Activated naive CD8-positive, alpha-beta T cell treated with anti-CD3 and anti-CD28 coated beads for 36 hours (primary cell): ENCODE measurements at regions not wholly inside any gene's neighbourhood (a gene's known extent, or its start where the extent isn't known, plus 50 kb on each side); places are given as distances from the start of the nearest gene placed in this dataset.

ENCODE experiments used
- DNase-seq: peaks from one replicate; pipeline ENCODE4 v3.0.0; 2021
- H3K27ac Mint-ChIP-seq: one replicate; pipeline ENCODE4 v1.8.0; 2022; ENCODE audit warnings: mild to moderate bottlenecking, moderate library complexity, mixed read lengths
- H3K27me3 Mint-ChIP-seq: one replicate; pipeline ENCODE4 v1.8.0; 2022; ENCODE audit warnings: mild to moderate bottlenecking, mixed read lengths
- H3K36me3 Mint-ChIP-seq: one replicate; pipeline ENCODE4 v1.8.0; 2021; ENCODE audit warnings: mild to moderate bottlenecking, mixed read lengths
- H3K4me1 Mint-ChIP-seq: one replicate; pipeline ENCODE4 v1.8.0; 2021; ENCODE audit warnings: mixed read lengths
- H3K4me3 Mint-ChIP-seq: one replicate; pipeline ENCODE4 v1.8.0; 2022; ENCODE audit warnings: mild to moderate bottlenecking, moderate library complexity, mixed read lengths
- H3K9me3 Mint-ChIP-seq: one replicate; pipeline ENCODE4 v1.8.0; 2022; ENCODE audit warnings: mixed read lengths

GRCh38 chr13:39249982-39250381 is 211.7 kb downstream of the NHLRC3 start:
- no peaks in the 10 kb centered on the region for H3K36me3 Mint-ChIP-seq
- H3K4me3 Mint-ChIP-seq, result no peak overlapping the region
- no peak overlapping the region for H3K27ac Mint-ChIP-seq
- H3K9me3 Mint-ChIP-seq, result no peaks in the 10 kb centered on the region
- peaks cover 12% of the 10 kb centered on the region for H3K27me3 Mint-ChIP-seq
- no peaks in the 10 kb centered on the region for H3K4me1 Mint-ChIP-seq
- DNase-seq, result no peak

GRCh38 chr13:39250440-39250839 is 212.2 kb downstream of the NHLRC3 start:
- no peak overlapping the region for H3K4me3 Mint-ChIP-seq
- no peaks in the 10 kb centered on the region for H3K4me1 Mint-ChIP-seq
- no peak overlapping the region for H3K27ac Mint-ChIP-seq
- no peaks in the 10 kb centered on the region for H3K9me3 Mint-ChIP-seq
- H3K27me3 Mint-ChIP-seq, result peaks cover 11% of the 10 kb centered on the region
- H3K36me3 Mint-ChIP-seq, result no peaks in the 10 kb centered on the region
- DNase-seq, result no peak

- Mint-ChIP-seq H3K36me3 (no peaks in the 10 kb centered on the region), H3K4me1 (peaks cover 1% of the 10 kb centered on the region), H3K9me3 (no peaks in the 10 kb centered on the region), H3K27ac (no peak overlapping the region), H3K4me3 (no peak overlapping the region), H3K27me3 (peaks cover 11% of the 10 kb centered on the region)
- DNase-seq, result no peak
Observed at GRCh38 chr13:39251340-39251739, 213.1 kb downstream of the NHLRC3 start.

- Mint-ChIP-seq H3K27ac (no peak overlapping the region), H3K9me3 (no peaks in the 10 kb centered on the region), H3K27me3 (peaks cover 10% of the 10 kb centered on the region), H3K4me1 (peaks cover 4% of the 10 kb centered on the region), H3K4me3 (no peak overlapping the region), H3K36me3 (no peaks in the 10 kb centered on the region)
- no peak for DNase-seq
Observed at GRCh38 chr13:39253774-39254173, 215.5 kb downstream of the NHLRC3 start.

GRCh38 chr13:39254601-39255000 is 216.3 kb downstream of the NHLRC3 start:
- H3K4me1 Mint-ChIP-seq, result peaks cover 7% of the 10 kb centered on the region
- H3K27ac Mint-ChIP-seq, result no peak overlapping the region
- H3K4me3 Mint-ChIP-seq, result no peak overlapping the region
- DNase-seq, result no peak
- no peaks in the 10 kb centered on the region for H3K9me3 Mint-ChIP-seq
- H3K27me3 Mint-ChIP-seq, result peaks cover 12% of the 10 kb centered on the region
- no peaks in the 10 kb centered on the region for H3K36me3 Mint-ChIP-seq

GRCh38 chr13:39257642-39258041 is 219.4 kb downstream of the NHLRC3 start:
- H3K27ac Mint-ChIP-seq, result no peak overlapping the region
- H3K4me3 Mint-ChIP-seq, result no peak overlapping the region
- peaks cover 12% of the 10 kb centered on the region for H3K27me3 Mint-ChIP-seq
- no peaks in the 10 kb centered on the region for H3K36me3 Mint-ChIP-seq
- H3K4me1 Mint-ChIP-seq, result peaks cover 17% of the 10 kb centered on the region
- DNase-seq, result no peak
- H3K9me3 Mint-ChIP-seq, result no peaks in the 10 kb centered on the region

GRCh38 chr13:39259371-39260140 is 221.3 kb downstream of the NHLRC3 start:
- Mint-ChIP-seq H3K36me3 (no peaks in the 10 kb centered on the region), H3K4me1 (peaks cover 18% of the 10 kb centered on the region), H3K4me3 (peak overlapping the region; percentile 11), H3K27ac (peak overlapping the region; percentile 82), H3K27me3 (peaks cover 17% of the 10 kb centered on the region), H3K9me3 (no peaks in the 10 kb centered on the region)
- DNase-seq, result peak; percentile 48

GRCh38 chr13:39263033-39263432 is 224.8 kb downstream of the NHLRC3 start:
- DNase-seq, result peak; percentile 40
- no peak overlapping the region for H3K4me3 Mint-ChIP-seq
- peaks cover 17% of the 10 kb centered on the region for H3K4me1 Mint-ChIP-seq
- H3K27ac Mint-ChIP-seq, result no peak overlapping the region
- no peaks in the 10 kb centered on the region for H3K9me3 Mint-ChIP-seq
- H3K36me3 Mint-ChIP-seq, result no peaks in the 10 kb centered on the region
- peaks cover 23% of the 10 kb centered on the region for H3K27me3 Mint-ChIP-seq

- peaks cover 23% of the 10 kb centered on the region for H3K27me3 Mint-ChIP-seq
Observed at GRCh38 chr13:39263531-39263930, 225.3 kb downstream of the NHLRC3 start.

GRCh38 chr13:39266426-39266825 is 228.2 kb downstream of the NHLRC3 start:
- Mint-ChIP-seq H3K4me3 (no peak overlapping the region), H3K4me1 (peaks cover 2% of the 10 kb centered on the region), H3K36me3 (no peaks in the 10 kb centered on the region), H3K9me3 (no peaks in the 10 kb centered on the region), H3K27ac (no peak overlapping the region), H3K27me3 (peaks cover 31% of the 10 kb centered on the region)
- no peak for DNase-seq

More at GRCh38 chr13:39263531-39263930, 225.3 kb downstream of the NHLRC3 start:
- Mint-ChIP-seq H3K27ac (no peak overlapping the region), H3K4me3 (no peak overlapping the region), H3K36me3 (no peaks in the 10 kb centered on the region), H3K9me3 (no peaks in the 10 kb centered on the region), H3K4me1 (peaks cover 16% of the 10 kb centered on the region)
- no peak for DNase-seq

GRCh38 chr13:39268398-39268797 is 230.1 kb downstream of the NHLRC3 start:
- Mint-ChIP-seq H3K9me3 (no peaks in the 10 kb centered on the region), H3K4me3 (no peak overlapping the region), H3K36me3 (no peaks in the 10 kb centered on the region), H3K27me3 (peaks cover 26% of the 10 kb centered on the region), H3K27ac (no peak overlapping the region), H3K4me1 (no peaks in the 10 kb centered on the region)
- no peak for DNase-seq

- Mint-ChIP-seq H3K4me1 (no peaks in the 10 kb centered on the region), H3K27me3 (peaks cover 31% of the 10 kb centered on the region), H3K27ac (no peak overlapping the region), H3K9me3 (no peaks in the 10 kb centered on the region), H3K36me3 (no peaks in the 10 kb centered on the region), H3K4me3 (no peak overlapping the region)
- DNase-seq, result no peak
Observed at GRCh38 chr13:39269004-39269403, 230.7 kb downstream of the NHLRC3 start.

GRCh38 chr13:39269411-39269810 is 231.2 kb downstream of the NHLRC3 start:
- H3K36me3 Mint-ChIP-seq, result no peaks in the 10 kb centered on the region
- no peaks in the 10 kb centered on the region for H3K9me3 Mint-ChIP-seq
- H3K4me3 Mint-ChIP-seq, result no peak overlapping the region
- H3K27me3 Mint-ChIP-seq, result peaks cover 33% of the 10 kb centered on the region
- no peak for DNase-seq
- H3K27ac Mint-ChIP-seq, result no peak overlapping the region
- H3K4me1 Mint-ChIP-seq, result no peaks in the 10 kb centered on the region

- DNase-seq, result no peak
- Mint-ChIP-seq H3K9me3 (no peaks in the 10 kb centered on the region), H3K4me3 (no peak overlapping the region), H3K27me3 (peaks cover 26% of the 10 kb centered on the region), H3K4me1 (no peaks in the 10 kb centered on the region), H3K27ac (no peak overlapping the region), H3K36me3 (no peaks in the 10 kb centered on the region)
Observed at GRCh38 chr13:39272994-39273393, 234.7 kb downstream of the NHLRC3 start.

- Mint-ChIP-seq H3K4me1 (no peaks in the 10 kb centered on the region), H3K4me3 (no peak overlapping the region), H3K36me3 (no peaks in the 10 kb centered on the region), H3K9me3 (no peaks in the 10 kb centered on the region), H3K27ac (no peak overlapping the region), H3K27me3 (peaks cover 21% of the 10 kb centered on the region)
- DNase-seq, result no peak
Observed at GRCh38 chr13:39273953-39274738, 235.9 kb downstream of the NHLRC3 start.
